ENCODE measurements at regions not wholly inside any gene's neighbourhood (a gene's known extent, or its start where the extent isn't known, plus 50 kb on each side); places are given as distances from the start of the nearest gene placed in this dataset.
"Not testable (repeated sequence)": the region's sequence is repeated elsewhere in the genome, so short reads cannot be mapped to it uniquely, and the experiment has no call there.

- ATAC-seq (no peak), DNase-seq (no peak)
These were observed 1202.3 kb downstream of the GALC start for GRCh38 chr14:86790408-86791364.

DNA sequence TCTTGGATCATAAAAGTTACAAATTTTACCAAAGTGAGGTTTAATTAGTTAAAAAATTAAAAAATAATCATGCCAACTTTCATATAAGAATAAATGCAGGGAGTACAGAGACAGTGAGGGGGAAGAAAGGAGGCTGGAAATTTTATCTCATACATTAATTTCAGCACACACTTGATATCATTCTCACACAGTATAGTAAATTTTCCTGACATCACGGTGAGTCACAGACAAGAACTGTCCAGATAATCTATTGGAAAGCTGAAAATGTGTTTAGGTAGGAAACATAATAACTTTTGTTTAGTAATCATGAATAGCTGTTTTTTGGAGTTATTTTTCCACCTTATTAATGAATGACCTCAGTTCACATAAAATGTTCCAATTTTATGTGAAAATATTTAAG lies 1204.8 kb downstream of the GALC start:
- DNase-seq (no peak), ATAC-seq (no peak)

GRCh38 chr14:86787717-86788116 lies 1205.3 kb downstream of the GALC start:
- ATAC-seq (no peak), DNase-seq (no peak)

DNA sequence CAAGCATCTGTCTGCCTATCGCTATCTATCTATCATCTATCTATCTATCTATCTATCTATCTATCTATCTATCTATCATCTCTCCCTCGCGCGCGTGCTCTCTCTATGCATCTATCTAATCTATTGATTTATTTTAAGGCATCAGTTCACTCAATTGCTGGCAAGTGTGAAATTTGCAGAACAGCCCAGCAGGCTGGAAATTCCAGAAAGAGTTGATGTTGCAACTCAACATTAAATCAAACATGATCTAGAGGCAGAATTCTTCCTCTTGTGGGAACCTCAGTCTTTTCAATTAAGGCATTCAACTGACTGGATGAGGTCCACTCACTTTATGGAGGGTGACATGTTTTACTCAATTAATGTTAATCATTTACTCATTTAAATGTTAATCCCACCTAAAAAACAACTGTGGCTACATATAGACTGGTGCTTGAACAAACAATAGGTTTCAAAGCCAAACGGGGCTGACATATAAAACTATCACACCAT lies 1210.8 kb downstream of the GALC start:
- DNase-seq: no peak
- ATAC-seq: no peak

- DNase-seq (no peak), ATAC-seq (no peak)
These were observed 1212.0 kb downstream of the GALC start for GRCh38 chr14:86780876-86781510.

DNA sequence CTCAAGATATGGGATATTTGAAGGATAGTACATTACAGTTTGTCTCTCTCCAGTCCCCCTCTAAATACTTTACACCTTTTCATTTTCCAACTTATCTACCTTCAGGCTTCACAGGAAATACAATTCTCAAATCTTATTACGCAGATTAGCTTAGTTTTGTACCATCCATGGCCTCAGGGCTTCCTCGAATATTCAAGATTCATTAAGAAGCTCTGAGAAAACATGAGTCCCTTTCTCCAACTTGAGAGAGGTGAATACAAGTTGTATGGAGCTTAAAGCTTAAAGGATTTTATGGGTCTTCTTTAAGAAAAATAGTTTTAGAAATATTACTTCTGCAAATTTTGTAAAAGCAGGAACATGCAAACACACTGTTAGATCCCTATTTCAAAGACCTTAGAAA lies 1212.5 kb downstream of the GALC start:
- ATAC-seq (no peak), DNase-seq (no peak)

GRCh38 chr14:86779416-86779815 lies 1213.6 kb downstream of the GALC start:
- DNase-seq (no peak), ATAC-seq (no peak)

- no peak for ATAC-seq
- DNase-seq: no peak
These were observed 1214.9 kb downstream of the GALC start for GRCh38 chr14:86777963-86778602.

DNA sequence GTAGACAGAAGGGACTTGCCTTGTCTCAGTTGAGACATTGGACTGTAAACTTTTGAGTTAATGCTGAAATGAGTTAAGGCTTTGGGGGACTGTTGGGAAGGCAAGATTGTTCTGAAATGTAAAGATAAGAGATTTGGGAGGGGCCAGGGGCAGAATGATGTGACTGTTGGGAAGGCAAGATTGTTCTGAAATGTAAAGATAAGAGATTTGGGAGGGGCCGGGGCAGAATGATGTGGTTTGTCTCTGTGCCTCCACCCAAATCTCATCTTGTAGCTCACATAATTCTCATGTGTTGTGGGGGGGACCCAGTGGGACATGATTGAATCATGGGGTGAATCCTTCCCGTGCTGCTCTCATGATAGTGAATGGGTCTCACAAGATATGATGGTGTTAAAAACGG lies 1217.1 kb downstream of the GALC start:
- not testable (repeated sequence) for ATAC-seq, DNase-seq

- DNase-seq (no peak), ATAC-seq (no peak)
These were observed 1218.1 kb downstream of the GALC start for GRCh38 chr14:86774916-86775315.

DNA sequence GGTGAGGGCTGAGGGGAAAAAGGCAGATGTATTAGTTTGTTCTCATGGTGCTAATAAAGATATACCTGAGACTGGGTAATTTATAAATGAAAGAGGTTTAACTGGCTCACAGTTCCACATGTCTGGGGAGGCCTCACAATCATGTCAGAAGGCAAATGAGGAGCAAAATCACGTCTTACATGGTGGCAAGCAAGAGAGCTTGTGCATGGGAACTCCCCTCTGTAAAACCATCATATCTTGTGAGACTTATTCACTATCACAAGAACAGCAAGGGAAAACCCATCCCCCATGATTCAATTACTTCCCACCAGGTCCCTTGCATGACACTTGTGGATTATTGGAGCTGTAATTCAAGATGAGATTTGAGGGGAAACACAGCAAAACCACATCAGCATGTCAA lies 1220.9 kb downstream of the GALC start:
- ATAC-seq: no peak
- DNase-seq: no peak

GRCh38 chr14:86770186-86770585 lies 1222.8 kb downstream of the GALC start:
- DNase-seq (no peak), ATAC-seq (no peak)

- ATAC-seq: no peak
- DNase-seq: no peak
These were observed 1226.5 kb downstream of the GALC start for GRCh38 chr14:86766469-86766868.

- ATAC-seq (no peak), DNase-seq (no peak)
These were observed 1231.4 kb downstream of the GALC start for GRCh38 chr14:86761611-86762010.

DNA sequence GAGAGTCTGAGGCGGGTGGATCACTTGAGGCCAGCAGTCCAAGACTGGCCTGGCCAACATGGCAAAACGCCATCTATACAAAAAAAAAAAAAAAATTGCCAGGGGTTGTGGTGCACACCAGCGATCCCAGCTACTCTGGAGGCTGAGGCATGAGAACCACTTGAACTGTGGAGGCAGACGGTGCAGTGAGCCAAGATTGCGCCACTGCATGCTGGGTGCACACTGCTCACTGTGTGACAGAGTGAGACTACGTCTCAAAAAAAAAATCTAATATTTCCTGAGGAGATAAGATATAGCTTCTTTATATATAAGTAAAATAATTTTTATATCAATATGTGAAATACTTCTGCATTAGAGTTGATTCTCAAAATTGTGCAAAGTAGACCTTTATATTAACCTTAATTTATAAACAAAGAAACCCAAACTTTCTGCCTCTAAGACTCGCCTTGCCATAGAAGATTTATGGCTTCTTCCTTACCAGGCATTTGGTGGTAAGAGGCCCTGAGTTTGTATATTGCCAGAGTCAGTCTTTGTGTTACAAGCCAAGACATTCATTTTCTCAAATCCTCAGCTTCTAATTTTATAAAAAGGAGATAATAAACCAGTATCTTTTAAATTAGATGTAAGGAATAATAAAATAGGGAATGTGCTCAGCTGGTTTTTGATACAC lies 1226.7 kb downstream of the FLRT2 start:
- DNase-seq (no peak), ATAC-seq (no peak)

DNA sequence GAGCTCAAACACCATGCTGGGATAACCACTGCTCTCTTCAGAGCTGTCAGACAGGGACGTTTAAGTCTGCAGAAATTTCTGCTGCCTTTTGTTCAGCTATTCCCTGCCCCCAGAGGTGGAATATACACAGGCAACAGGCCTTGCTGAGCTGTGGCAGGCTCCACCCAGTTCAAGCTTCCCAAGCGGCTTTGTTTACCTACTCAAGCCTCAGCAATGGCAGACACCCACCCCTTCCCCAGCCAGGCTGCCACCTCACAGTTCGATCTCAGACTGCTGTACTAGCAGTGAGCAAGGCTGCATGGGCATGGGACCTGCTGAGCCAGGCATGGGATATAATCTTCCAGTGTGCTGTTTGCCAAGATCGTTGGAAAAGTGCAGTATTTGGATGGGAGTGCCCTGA lies 1220.5 kb downstream of the FLRT2 start:
- not testable (repeated sequence) for DNase-seq, ATAC-seq

- no peak for ATAC-seq
- DNase-seq: no peak
These were observed 1209.8 kb downstream of the FLRT2 start for GRCh38 chr14:86739761-86740160.

DNA sequence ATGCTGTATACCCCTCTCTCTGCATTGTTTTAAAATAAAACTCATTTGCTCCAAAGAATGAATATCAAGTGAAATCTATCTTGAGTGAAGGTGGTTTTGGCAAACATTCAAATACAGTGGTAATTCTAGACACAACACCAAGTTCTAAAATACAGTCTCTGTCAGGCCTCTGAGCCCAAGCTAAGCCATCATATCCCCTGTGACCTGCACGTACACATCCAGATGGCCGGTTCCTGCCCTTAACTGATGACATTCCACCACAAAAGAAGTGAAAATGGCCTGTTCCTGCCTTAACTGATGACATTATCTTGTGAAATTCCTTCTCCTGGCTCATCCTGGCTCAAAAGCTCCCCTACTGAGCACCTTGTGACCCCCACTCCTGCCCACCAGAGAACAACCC lies 1201.5 kb downstream of the FLRT2 start:
- DNase-seq, ATAC-seq: not testable (repeated sequence)

- DNase-seq (no peak), ATAC-seq (no peak)
These were observed 1193.3 kb downstream of the FLRT2 start for GRCh38 chr14:86723254-86723624.

DNA sequence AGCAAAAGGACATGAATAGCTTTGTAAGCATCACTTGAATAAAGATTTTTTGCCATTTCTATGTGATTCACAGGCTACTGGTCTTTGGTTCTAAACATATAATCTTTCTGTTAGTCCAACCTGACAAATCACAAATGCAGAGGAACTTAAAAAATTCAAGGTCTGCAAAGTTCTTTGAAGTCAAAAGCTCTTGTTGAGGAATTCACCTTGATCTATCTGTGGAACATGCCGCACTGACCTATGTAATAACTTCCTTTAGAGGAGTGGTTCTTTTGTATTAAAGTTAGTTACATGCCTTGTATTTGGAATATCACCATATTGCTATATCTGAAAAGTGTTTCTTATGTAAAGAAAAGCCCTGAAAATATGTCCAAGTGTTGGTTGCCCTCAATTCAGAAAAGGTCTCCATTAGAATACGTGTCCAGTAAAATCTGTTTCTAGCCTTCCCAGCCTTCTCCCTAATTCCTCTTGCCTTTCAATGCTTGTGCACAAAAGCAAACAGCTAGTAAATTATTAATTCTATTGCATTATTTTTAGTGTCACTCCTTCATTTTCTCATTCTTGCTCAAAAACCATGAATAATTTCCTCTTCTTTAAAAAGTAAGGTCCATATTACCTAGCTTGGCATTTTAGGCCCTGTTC lies 1192.8 kb downstream of the FLRT2 start:
- ATAC-seq (no peak), DNase-seq (no peak)

DNA sequence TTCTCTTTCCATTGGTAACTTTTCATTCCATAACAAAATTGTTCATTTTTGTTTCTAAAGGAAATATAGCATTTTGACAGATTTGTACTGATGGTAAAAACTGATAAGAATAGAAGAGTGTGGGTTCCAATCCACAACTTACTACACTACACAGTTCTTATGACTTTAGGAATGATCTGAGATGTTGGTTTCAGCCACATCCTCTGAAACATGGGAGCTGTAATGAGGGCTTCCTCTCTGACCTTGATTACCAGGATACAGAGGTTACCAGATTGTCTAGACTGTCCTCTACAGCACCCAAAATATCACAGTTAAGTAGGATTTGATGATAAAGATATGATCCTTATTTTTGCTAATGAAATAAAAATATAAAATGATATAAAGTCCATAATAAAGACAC lies 1184.6 kb downstream of the FLRT2 start:
- no peak for DNase-seq
- ATAC-seq: no peak

DNA sequence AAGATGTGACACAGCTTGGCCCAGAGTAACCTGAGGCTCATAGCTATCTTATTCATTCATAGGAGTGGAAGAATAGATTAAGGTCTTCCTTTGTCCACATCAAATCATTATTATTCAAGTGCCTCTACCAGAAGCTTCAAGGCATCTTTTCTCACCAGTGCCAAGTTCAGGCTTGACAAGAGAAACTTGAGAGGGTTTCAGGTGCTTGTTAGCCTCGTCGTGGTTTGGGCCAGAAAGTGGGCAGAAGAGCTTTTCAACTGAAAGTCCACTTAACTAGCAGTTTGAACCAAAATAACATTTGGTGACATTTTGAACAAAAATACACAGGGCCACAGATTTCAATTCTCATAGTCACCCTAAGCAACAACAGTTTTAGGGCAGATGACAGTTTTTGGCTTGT lies 1184.2 kb downstream of the FLRT2 start:
- DNase-seq: no peak

More for the DNA sequence above, 1184.2 kb downstream of the FLRT2 start:
- no peak for ATAC-seq

All from stimulated activated naive CD8-positive, alpha-beta T cell treated with anti-CD3 and anti-CD28 coated beads, Interleukin-15, Interleukin-2, amounts not matched to agents 100 U/mL and 50 U/mL, for 24 hours (primary cell).